GM23338 (cell line): ENCODE measurements at regions not wholly inside any gene's neighbourhood (a gene's known extent, or its start where the extent isn't known, plus 50 kb on each side); places are given as distances from the start of the nearest gene placed in this dataset.

Source experiments
- CTCF ChIP-seq, 2 experiments: fragments of 200-600 bp in 1 of 2; sonication (generic) in 1 of 2; conservative IDR thresholded peaks; 2 replicates each; pipeline versions ENCODE4 v1.5.1 to v1.6.1; 2016 to 2017; ENCODE audit warnings: antibody characterized with exemption in 2 of 2, low read depth in 2 of 2, mild to moderate bottlenecking in 2 of 2, moderate library complexity in 1 of 2
- ETS1 ChIP-seq: IDR thresholded peaks from 2 replicates; pipeline ENCODE4 v1.6.1; 2016; ENCODE audit warnings: antibody characterized with exemption
- EZH2 ChIP-seq: fragments of 200-600 bp; sonication (generic); IDR thresholded peaks from one replicate; pipeline ENCODE4 v1.8.0; 2017; ENCODE audit warnings: antibody characterized with exemption, mild to moderate bottlenecking, low read depth; ENCODE audit not compliant: unreplicated experiment
- EZH2phosphoT487 ChIP-seq: fragments of 200-600 bp; sonication (generic); IDR thresholded peaks from one replicate; pipeline ENCODE4 v1.8.1; 2018; ENCODE audit warnings: antibody characterized with exemption; ENCODE audit not compliant: unreplicated experiment
- POLR2AphosphoS5 ChIP-seq: IDR thresholded peaks from 2 replicates; pipeline ENCODE4 v1.6.1; 2016; ENCODE audit warnings: antibody characterized with exemption, low read depth
- REST ChIP-seq: IDR thresholded peaks from one replicate; pipeline ENCODE4 v1.6.1; 2018; ENCODE audit warnings: antibody characterized with exemption; ENCODE audit not compliant: unreplicated experiment
- ZNF114 ChIP-seq: fragments of 250-450 bp; sonication (Bioruptor Pico); IDR thresholded peaks from 2 replicates; pipeline ENCODE4 v1.5.0; 2020; ENCODE audit warnings: mild to moderate bottlenecking, moderate library complexity
- ZNF331 ChIP-seq: fragments of 250-450 bp; sonication (Bioruptor Pico); IDR thresholded peaks from 2 replicates; pipeline ENCODE4 v1.5.0; 2020; ENCODE audit warnings: low read depth, mild to moderate bottlenecking, moderate library complexity

GRCh38 chr18:65081786-65082185, 669.0 kb upstream of the CDH7 start:
- TF ChIP-seq CTCF (conservative IDR thresholded peaks at IDR 0.05; ENCODE audit: low read depth in 2 of 2) (no peak), POLR2AphosphoS5 (no peak), REST (no peak), EZH2phosphoT487 (no peak), EZH2 (no peak), ETS1 (no peak), ZNF331 (CRISPR knock-in tag) (no peak), ZNF114 (CRISPR knock-in tag) (no peak)
